ENCODE measurements at regions not wholly inside any gene's neighbourhood (a gene's known extent, or its start where the extent isn't known, plus 50 kb on each side); places are given as distances from the start of the nearest gene placed in this dataset.

GRCh38 chr1:182245040-182245439, 146.6 kb downstream of the GLUL start:
- TF ChIP-seq EZH2 (IDR thresholded peaks at IDR 0.05; ENCODE audit: low read length, missing control alignments) (no peak), CTCF (conservative IDR thresholded peaks at IDR 0.05 in 1 of 2, IDR thresholded peaks at IDR 0.05 in 1 of 2; ENCODE audit: low read depth in 1 of 2, low read length in 2 of 2) (no peak)
- Histone ChIP-seq H3K79me2 (ENCODE audit: control insufficient read depth, insufficient read depth, low read length) (no peaks in the 10 kb centered on the region), H2AFZ (ENCODE audit: low read length) (no peak overlapping the region), H3K27me3 (ENCODE audit: control insufficient read depth, insufficient read depth, low read length) (no peaks in the 10 kb centered on the region), H4K20me1 (ENCODE audit: control insufficient read depth, extremely low read depth, insufficient read depth, low read length) (no peaks in the 10 kb centered on the region), H3K9ac (ENCODE audit: insufficient read depth, low read length) (no peak overlapping the region), H3K4me1 (ENCODE audit: control insufficient read depth, extremely low read depth, insufficient read depth, low read length) (no peaks in the 10 kb centered on the region), H3K9me3 (ENCODE audit: control insufficient read depth, insufficient read depth, low read depth, low read length) (no peaks in the 10 kb centered on the region), H3K4me3 (replicated peaks in 1 of 4; ENCODE audit: control extremely low read depth in 1 of 4, insufficient read depth in 1 of 4, low read depth in 3 of 4, low read length in 4 of 4) (no peak overlapping the region), H3K36me3 (ENCODE audit: control insufficient read depth, insufficient read depth, low read length) (no peaks in the 10 kb centered on the region), H3K4me2 (ENCODE audit: extremely low read depth, insufficient read depth, low read length) (no peak overlapping the region), H3K27ac (ENCODE audit: insufficient read depth, low read length) (no peak overlapping the region)
- no peak for DNase-seq (ENCODE audit: low read depth in 2 of 2)

- Histone ChIP-seq H3K79me2 (ENCODE audit: control insufficient read depth, insufficient read depth, low read length) (no peaks in the 10 kb centered on the region), H3K27ac (ENCODE audit: insufficient read depth, low read length) (no peak overlapping the region), H3K4me2 (ENCODE audit: extremely low read depth, insufficient read depth, low read length) (no peak overlapping the region), H3K9me3 (ENCODE audit: control insufficient read depth, insufficient read depth, low read depth, low read length) (no peaks in the 10 kb centered on the region), H3K36me3 (ENCODE audit: control insufficient read depth, insufficient read depth, low read length) (no peaks in the 10 kb centered on the region), H3K9ac (ENCODE audit: insufficient read depth, low read length) (no peak overlapping the region), H3K4me1 (ENCODE audit: control insufficient read depth, extremely low read depth, insufficient read depth, low read length) (no peaks in the 10 kb centered on the region), H3K4me3 (replicated peaks in 1 of 4; ENCODE audit: control extremely low read depth in 1 of 4, insufficient read depth in 1 of 4, low read depth in 3 of 4, low read length in 4 of 4) (no peak overlapping the region), H3K27me3 (ENCODE audit: control insufficient read depth, insufficient read depth, low read length) (no peaks in the 10 kb centered on the region), H2AFZ (ENCODE audit: low read length) (no peak overlapping the region), H4K20me1 (ENCODE audit: control insufficient read depth, extremely low read depth, insufficient read depth, low read length) (no peaks in the 10 kb centered on the region)
- no peak for DNase-seq (ENCODE audit: low read depth in 2 of 2)
- TF ChIP-seq EZH2 (IDR thresholded peaks at IDR 0.05; ENCODE audit: low read length, missing control alignments) (no peak), CTCF (conservative IDR thresholded peaks at IDR 0.05 in 1 of 2, IDR thresholded peaks at IDR 0.05 in 1 of 2; ENCODE audit: low read depth in 1 of 2, low read length in 2 of 2) (no peak)
Observed at GRCh38 chr1:182244451-182244850, 147.1 kb downstream of the GLUL start.

GRCh38 chr1:182242641-182243040, 148.9 kb downstream of the GLUL start:
- H3K4me2 ChIP-seq (ENCODE audit: extremely low read depth, insufficient read depth, low read length): no peak overlapping the region
- H3K4me1 ChIP-seq (ENCODE audit: control insufficient read depth, extremely low read depth, insufficient read depth, low read length): no peaks in the 10 kb centered on the region
- no peak for DNase-seq (ENCODE audit: low read depth in 2 of 2)
- no peaks in the 10 kb centered on the region for H4K20me1 ChIP-seq (ENCODE audit: control insufficient read depth, extremely low read depth, insufficient read depth, low read length)
- H3K79me2 ChIP-seq (ENCODE audit: control insufficient read depth, insufficient read depth, low read length): no peaks in the 10 kb centered on the region
- no peak overlapping the region for H2AFZ ChIP-seq (ENCODE audit: low read length)
- no peak overlapping the region for H3K4me3 ChIP-seq (replicated peaks in 1 of 4; ENCODE audit: control extremely low read depth in 1 of 4, insufficient read depth in 1 of 4, low read depth in 3 of 4, low read length in 4 of 4)
- no peaks in the 10 kb centered on the region for H3K27me3 ChIP-seq (ENCODE audit: control insufficient read depth, insufficient read depth, low read length)
- no peak overlapping the region for H3K9ac ChIP-seq (ENCODE audit: insufficient read depth, low read length)
- H3K36me3 ChIP-seq (ENCODE audit: control insufficient read depth, insufficient read depth, low read length): no peaks in the 10 kb centered on the region
- H3K27ac ChIP-seq (ENCODE audit: insufficient read depth, low read length): no peak overlapping the region
- TF ChIP-seq EZH2 (IDR thresholded peaks at IDR 0.05; ENCODE audit: low read length, missing control alignments) (no peak), CTCF (conservative IDR thresholded peaks at IDR 0.05 in 1 of 2, IDR thresholded peaks at IDR 0.05 in 1 of 2; ENCODE audit: low read depth in 1 of 2, low read length in 2 of 2) (no peak)
- no peaks in the 10 kb centered on the region for H3K9me3 ChIP-seq (ENCODE audit: control insufficient read depth, insufficient read depth, low read depth, low read length)
